ENCODE measurements at regions not wholly inside any gene's neighbourhood (a gene's known extent, or its start where the extent isn't known, plus 50 kb on each side); places are given as distances from the start of the nearest gene placed in this dataset.

DNA sequence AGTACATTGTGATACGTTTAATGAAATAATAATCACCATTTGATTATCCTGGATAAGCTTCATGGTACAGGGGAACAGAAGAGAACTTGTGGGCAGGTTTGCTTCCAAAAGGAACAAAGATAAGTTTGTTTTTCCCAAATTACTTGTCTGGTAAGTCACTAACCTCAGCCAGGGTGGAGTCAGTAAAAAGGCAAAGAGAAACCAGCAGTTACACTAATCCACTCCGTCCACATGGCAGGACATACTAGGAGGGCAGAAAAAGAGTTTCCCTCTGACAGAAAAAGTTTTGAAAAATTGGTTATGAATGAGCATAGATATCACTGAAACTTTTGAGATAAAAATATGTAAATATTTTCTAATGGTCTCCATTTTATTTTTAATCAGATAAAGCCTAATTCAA lies 285.9 kb downstream of the IL15 start:
- TF ChIP-seq NR3C1 (CRISPR knock-in tag; conservative IDR thresholded peaks at IDR 0.05; ENCODE audit: low read depth) (no peak), ATF1 (CRISPR knock-in tag; IDR thresholded peaks at IDR 0.05) (no peak), GRHL2 (CRISPR knock-in tag; IDR thresholded peaks at IDR 0.05; ENCODE audit: insufficient replicate concordance, severe bottlenecking) (no peak), JUN (CRISPR knock-in tag; IDR thresholded peaks at IDR 0.05) (no peak)
- TF ChIP-seq, protein P1, sequence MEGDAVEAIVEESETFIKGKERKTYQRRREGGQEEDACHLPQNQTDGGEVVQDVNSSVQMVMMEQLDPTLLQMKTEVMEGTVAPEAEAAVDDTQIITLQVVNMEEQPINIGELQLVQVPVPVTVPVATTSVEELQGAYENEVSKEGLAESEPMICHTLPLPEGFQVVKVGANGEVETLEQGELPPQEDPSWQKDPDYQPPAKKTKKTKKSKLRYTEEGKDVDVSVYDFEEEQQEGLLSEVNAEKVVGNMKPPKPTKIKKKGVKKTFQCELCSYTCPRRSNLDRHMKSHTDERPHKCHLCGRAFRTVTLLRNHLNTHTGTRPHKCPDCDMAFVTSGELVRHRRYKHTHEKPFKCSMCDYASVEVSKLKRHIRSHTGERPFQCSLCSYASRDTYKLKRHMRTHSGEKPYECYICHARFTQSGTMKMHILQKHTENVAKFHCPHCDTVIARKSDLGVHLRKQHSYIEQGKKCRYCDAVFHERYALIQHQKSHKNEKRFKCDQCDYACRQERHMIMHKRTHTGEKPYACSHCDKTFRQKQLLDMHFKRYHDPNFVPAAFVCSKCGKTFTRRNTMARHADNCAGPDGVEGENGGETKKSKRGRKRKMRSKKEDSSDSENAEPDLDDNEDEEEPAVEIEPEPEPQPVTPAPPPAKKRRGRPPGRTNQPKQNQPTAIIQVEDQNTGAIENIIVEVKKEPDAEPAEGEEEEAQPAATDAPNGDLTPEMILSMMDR (IDR thresholded peaks at IDR 0.05): no peak
